ENCODE measurements at regions not wholly inside any gene's neighbourhood (a gene's known extent, or its start where the extent isn't known, plus 50 kb on each side); places are given as distances from the start of the nearest gene placed in this dataset.

- H3K27me3 ChIP-seq (ENCODE audit: control insufficient read depth in 1 of 2, insufficient read depth in 2 of 2, low read length in 2 of 2): no peaks in the 10 kb centered on the region
- H3K36me3 ChIP-seq (ENCODE audit: control insufficient read depth in 1 of 2, insufficient read depth in 2 of 2, low read length in 2 of 2): no peaks in the 10 kb centered on the region
- no peak overlapping the region for H3K27ac ChIP-seq (ENCODE audit: low read depth, low read length)
- no peak overlapping the region for H3K9ac ChIP-seq (ENCODE audit: low read depth in 1 of 2, low read length in 2 of 2)
- H3K4me3 ChIP-seq (ENCODE audit: low read depth in 1 of 2, low read length in 2 of 2): no peak overlapping the region
- no peaks in the 10 kb centered on the region for H3K4me1 ChIP-seq (ENCODE audit: control insufficient read depth in 1 of 2, insufficient read depth in 2 of 2, low read length in 2 of 2)
- no peaks in the 10 kb centered on the region for H3K9me3 ChIP-seq (ENCODE audit: control insufficient read depth in 1 of 2, low read length in 2 of 2)
These were observed 105.0 kb upstream of the HAAO start for GRCh38 chr2:42897358-42897757.

- Histone ChIP-seq H3K4me1 (ENCODE audit: control insufficient read depth in 1 of 2, insufficient read depth in 2 of 2, low read length in 2 of 2) (no peaks in the 10 kb centered on the region), H3K27me3 (ENCODE audit: control insufficient read depth in 1 of 2, insufficient read depth in 2 of 2, low read length in 2 of 2) (no peaks in the 10 kb centered on the region), H3K27ac (ENCODE audit: low read depth, low read length) (no peak overlapping the region)
These were observed 103.4 kb upstream of the HAAO start for GRCh38 chr2:42895791-42896135.

DNA sequence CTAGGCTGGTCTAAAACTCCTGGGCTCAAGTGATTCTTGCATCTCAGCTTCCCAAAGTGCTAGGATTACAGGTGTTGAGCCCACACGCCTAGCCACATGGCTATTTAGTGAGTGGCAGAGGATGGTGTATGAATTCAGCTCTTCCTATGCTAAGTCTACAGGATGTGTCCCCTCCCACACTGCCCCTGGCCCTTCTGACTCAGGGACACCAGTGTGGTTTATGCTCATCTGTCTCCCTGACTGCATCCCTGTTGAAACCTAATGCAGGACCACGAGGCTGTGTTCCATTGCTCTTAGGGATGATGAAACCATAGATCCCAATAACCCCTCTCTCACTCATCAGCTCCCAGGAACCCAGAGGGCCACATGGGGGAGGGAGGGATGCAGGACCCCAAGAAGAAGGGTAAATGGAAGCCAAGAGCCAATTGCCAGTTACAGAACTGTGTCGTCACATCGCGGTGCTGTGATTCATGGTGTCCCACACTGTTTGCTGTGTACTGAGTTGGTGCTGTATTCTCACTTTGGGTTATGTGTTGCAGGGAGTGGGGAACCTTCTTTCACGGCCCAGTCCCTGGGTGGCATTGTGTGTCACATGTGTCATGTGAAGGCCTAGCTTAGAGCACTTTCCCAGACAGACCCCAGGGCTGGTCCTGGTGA lies 102.9 kb upstream of the HAAO start:
- Histone ChIP-seq H3K9me3 (ENCODE audit: control insufficient read depth in 1 of 2, low read length in 2 of 2) (no peaks in the 10 kb centered on the region), H3K9ac (ENCODE audit: low read depth in 1 of 2, low read length in 2 of 2) (no peak overlapping the region), H3K36me3 (ENCODE audit: control insufficient read depth in 1 of 2, insufficient read depth in 2 of 2, low read length in 2 of 2) (no peaks in the 10 kb centered on the region), H3K27me3 (ENCODE audit: control insufficient read depth in 1 of 2, insufficient read depth in 2 of 2, low read length in 2 of 2) (no peaks in the 10 kb centered on the region), H3K27ac (ENCODE audit: low read depth, low read length) (no peak overlapping the region), H3K4me1 (ENCODE audit: control insufficient read depth in 1 of 2, insufficient read depth in 2 of 2, low read length in 2 of 2) (no peaks in the 10 kb centered on the region), H3K4me3 (ENCODE audit: low read depth in 1 of 2, low read length in 2 of 2) (no peak overlapping the region)

More at GRCh38 chr2:42895791-42896135, 103.4 kb upstream of the HAAO start:
- Histone ChIP-seq H3K9ac (ENCODE audit: low read depth in 1 of 2, low read length in 2 of 2) (no peak overlapping the region), H3K36me3 (ENCODE audit: control insufficient read depth in 1 of 2, insufficient read depth in 2 of 2, low read length in 2 of 2) (no peaks in the 10 kb centered on the region), H3K9me3 (ENCODE audit: control insufficient read depth in 1 of 2, low read length in 2 of 2) (no peaks in the 10 kb centered on the region), H3K4me3 (ENCODE audit: low read depth in 1 of 2, low read length in 2 of 2) (no peak overlapping the region)

- Histone ChIP-seq H3K4me1 (ENCODE audit: control insufficient read depth in 1 of 2, insufficient read depth in 2 of 2, low read length in 2 of 2) (no peaks in the 10 kb centered on the region), H3K9me3 (ENCODE audit: control insufficient read depth in 1 of 2, low read length in 2 of 2) (peaks cover 2 to 8% of the 10 kb centered on the region in 2 donors), H3K9ac (ENCODE audit: low read depth in 1 of 2, low read length in 2 of 2) (no peak overlapping the region), H3K36me3 (ENCODE audit: control insufficient read depth in 1 of 2, insufficient read depth in 2 of 2, low read length in 2 of 2) (no peaks in the 10 kb centered on the region), H3K27me3 (ENCODE audit: control insufficient read depth in 1 of 2, insufficient read depth in 2 of 2, low read length in 2 of 2) (no peaks in the 10 kb centered on the region), H3K4me3 (ENCODE audit: low read depth in 1 of 2, low read length in 2 of 2) (no peak overlapping the region), H3K27ac (ENCODE audit: low read depth, low read length) (no peak overlapping the region)
These were observed 100.8 kb upstream of the HAAO start for GRCh38 chr2:42893047-42893758.

DNA sequence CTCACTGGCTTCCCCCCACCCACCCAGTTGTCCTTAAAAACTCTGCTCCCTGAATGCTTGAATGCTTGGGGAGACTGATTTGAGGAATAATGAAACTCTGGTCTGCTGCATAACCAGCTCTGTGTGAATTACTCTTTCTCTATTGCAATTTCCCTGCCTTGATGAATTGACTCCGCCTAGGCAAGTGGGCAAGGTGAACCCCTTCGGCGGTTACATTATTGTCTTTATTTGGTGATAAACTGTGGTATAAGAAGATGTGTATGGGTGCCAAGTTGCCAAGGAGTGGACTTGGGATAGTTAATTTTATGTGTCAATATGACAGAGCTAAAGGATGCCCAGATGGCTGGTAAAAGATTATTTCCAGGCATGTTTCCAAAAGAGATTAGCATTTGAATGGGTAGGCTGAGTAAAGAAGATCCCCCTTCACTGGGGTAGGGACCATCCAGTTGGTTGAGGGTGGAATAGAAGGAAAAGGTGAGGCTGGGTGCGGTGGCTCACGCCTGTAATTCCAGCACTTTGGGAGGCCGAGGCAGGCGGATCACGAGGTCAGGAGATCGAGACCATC lies 98.5 kb upstream of the HAAO start:
- Histone ChIP-seq H3K4me3 (ENCODE audit: low read depth in 1 of 2, low read length in 2 of 2) (no peak overlapping the region), H3K27ac (ENCODE audit: low read depth, low read length) (no peak overlapping the region), H3K9me3 (ENCODE audit: control insufficient read depth in 1 of 2, low read length in 2 of 2) (peaks cover 2 to 8% of the 10 kb centered on the region in 2 donors), H3K4me1 (ENCODE audit: control insufficient read depth in 1 of 2, insufficient read depth in 2 of 2, low read length in 2 of 2) (no peaks in the 10 kb centered on the region), H3K36me3 (ENCODE audit: control insufficient read depth in 1 of 2, insufficient read depth in 2 of 2, low read length in 2 of 2) (no peaks in the 10 kb centered on the region), H3K9ac (ENCODE audit: low read depth in 1 of 2, low read length in 2 of 2) (no peak overlapping the region), H3K27me3 (ENCODE audit: control insufficient read depth in 1 of 2, insufficient read depth in 2 of 2, low read length in 2 of 2) (no peaks in the 10 kb centered on the region)

- H3K9me3 ChIP-seq (ENCODE audit: control insufficient read depth in 1 of 2, low read length in 2 of 2): peaks cover 2 to 8% of the 10 kb centered on the region in 2 donors
- no peak overlapping the region for H3K9ac ChIP-seq (ENCODE audit: low read depth in 1 of 2, low read length in 2 of 2)
- no peaks in the 10 kb centered on the region for H3K36me3 ChIP-seq (ENCODE audit: control insufficient read depth in 1 of 2, insufficient read depth in 2 of 2, low read length in 2 of 2)
- H3K27me3 ChIP-seq (ENCODE audit: control insufficient read depth in 1 of 2, insufficient read depth in 2 of 2, low read length in 2 of 2): no peaks in the 10 kb centered on the region
- no peak overlapping the region for H3K4me3 ChIP-seq (ENCODE audit: low read depth in 1 of 2, low read length in 2 of 2)
- no peaks in the 10 kb centered on the region for H3K4me1 ChIP-seq (ENCODE audit: control insufficient read depth in 1 of 2, insufficient read depth in 2 of 2, low read length in 2 of 2)
- H3K27ac ChIP-seq (ENCODE audit: low read depth, low read length): no peak overlapping the region
These were observed 96.2 kb upstream of the HAAO start for GRCh38 chr2:42888321-42889245.

- no peaks in the 10 kb centered on the region for H3K4me1 ChIP-seq (ENCODE audit: control insufficient read depth in 1 of 2, insufficient read depth in 2 of 2, low read length in 2 of 2)
- no peak overlapping the region for H3K9ac ChIP-seq (ENCODE audit: low read depth in 1 of 2, low read length in 2 of 2)
- no peaks in the 10 kb centered on the region for H3K27me3 ChIP-seq (ENCODE audit: control insufficient read depth in 1 of 2, insufficient read depth in 2 of 2, low read length in 2 of 2)
- H3K9me3 ChIP-seq (ENCODE audit: control insufficient read depth in 1 of 2, low read length in 2 of 2): peaks cover 2 to 8% of the 10 kb centered on the region in 2 donors
- H3K36me3 ChIP-seq (ENCODE audit: control insufficient read depth in 1 of 2, insufficient read depth in 2 of 2, low read length in 2 of 2): no peaks in the 10 kb centered on the region
- H3K4me3 ChIP-seq (ENCODE audit: low read depth in 1 of 2, low read length in 2 of 2): no peak overlapping the region
- H3K27ac ChIP-seq (ENCODE audit: low read depth, low read length): no peak overlapping the region
These were observed 94.5 kb upstream of the HAAO start for GRCh38 chr2:42886921-42887320.

DNA sequence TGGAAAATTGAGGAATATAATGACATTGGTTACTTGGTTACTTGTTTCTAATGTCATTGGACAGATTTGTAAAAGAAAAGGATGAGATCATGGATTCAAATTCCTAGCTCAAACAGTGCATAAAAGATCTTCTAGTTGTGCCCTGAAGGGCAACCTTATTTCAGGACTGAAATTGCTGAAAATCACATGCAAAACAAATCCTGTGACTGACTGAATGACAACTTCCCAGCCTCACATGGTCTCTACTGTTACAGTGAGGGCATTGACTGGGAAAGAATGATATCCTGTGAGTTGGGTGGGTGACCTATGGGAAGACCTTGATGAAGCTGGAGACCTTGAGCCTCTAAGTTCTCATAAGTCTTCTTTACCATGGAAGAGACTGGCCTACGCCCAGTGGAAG lies 90.4 kb upstream of the HAAO start:
- no peaks in the 10 kb centered on the region for H3K27me3 ChIP-seq (ENCODE audit: control insufficient read depth in 1 of 2, insufficient read depth in 2 of 2, low read length in 2 of 2)
- H3K9me3 ChIP-seq (ENCODE audit: control insufficient read depth in 1 of 2, low read length in 2 of 2): no peaks in the 10 kb centered on the region
- peaks cover 13 to 26% of the 10 kb centered on the region in 2 donors for H3K4me1 ChIP-seq (ENCODE audit: control insufficient read depth in 1 of 2, insufficient read depth in 2 of 2, low read length in 2 of 2)
- no peaks in the 10 kb centered on the region for H3K36me3 ChIP-seq (ENCODE audit: control insufficient read depth in 1 of 2, insufficient read depth in 2 of 2, low read length in 2 of 2)
- H3K27ac ChIP-seq (ENCODE audit: low read depth, low read length): no peak overlapping the region
- H3K9ac ChIP-seq (ENCODE audit: low read depth in 1 of 2, low read length in 2 of 2): no peak overlapping the region
- H3K4me3 ChIP-seq (ENCODE audit: low read depth in 1 of 2, low read length in 2 of 2): no peak overlapping the region

GRCh38 chr2:42881732-42882131 lies 89.3 kb upstream of the HAAO start:
- Histone ChIP-seq H3K27ac (ENCODE audit: low read depth, low read length) (no peak overlapping the region), H3K9ac (ENCODE audit: low read depth in 1 of 2, low read length in 2 of 2) (no peak overlapping the region), H3K27me3 (ENCODE audit: control insufficient read depth in 1 of 2, insufficient read depth in 2 of 2, low read length in 2 of 2) (no peaks in the 10 kb centered on the region)

More at GRCh38 chr2:42881732-42882131, 89.3 kb upstream of the HAAO start:
- Histone ChIP-seq H3K4me3 (ENCODE audit: low read depth in 1 of 2, low read length in 2 of 2) (no peak overlapping the region), H3K36me3 (ENCODE audit: control insufficient read depth in 1 of 2, insufficient read depth in 2 of 2, low read length in 2 of 2) (no peaks in the 10 kb centered on the region), H3K4me1 (ENCODE audit: control insufficient read depth in 1 of 2, insufficient read depth in 2 of 2, low read length in 2 of 2) (peaks cover 13 to 26% of the 10 kb centered on the region in 2 donors), H3K9me3 (ENCODE audit: control insufficient read depth in 1 of 2, low read length in 2 of 2) (no peaks in the 10 kb centered on the region)
